ENCODE measurements at regions not wholly inside any gene's neighbourhood (a gene's known extent, or its start where the extent isn't known, plus 50 kb on each side); places are given as distances from the start of the nearest gene placed in this dataset.

DNA sequence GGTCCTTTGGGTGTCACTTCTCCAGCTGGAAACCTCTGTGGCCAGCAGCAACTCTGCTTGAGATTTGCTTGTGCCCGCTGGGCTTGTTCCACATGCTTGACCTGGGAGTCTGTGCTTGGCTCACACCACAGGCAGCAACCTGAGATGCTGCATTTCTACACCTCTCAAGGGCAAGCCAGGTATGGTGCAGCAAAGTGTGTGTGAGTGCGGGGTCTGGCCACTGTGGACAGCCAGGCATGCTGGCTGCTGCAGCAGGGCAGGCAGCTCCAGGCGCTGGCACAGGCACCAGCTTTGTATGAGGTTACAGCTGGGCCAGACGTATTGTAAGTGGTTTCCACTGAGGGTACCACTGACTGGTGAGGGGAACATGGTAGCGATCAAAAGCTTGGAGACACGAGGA is 242.0 kb downstream of the PTGER3 start:
- TF ChIP-seq SP1 (IDR thresholded peaks at IDR 0.05) (no peak), ELF4 (IDR thresholded peaks at IDR 0.05) (no peak)

Measured in HEK293T (cell line).